Osteocyte (in vitro differentiated cells): ENCODE measurements at regions not wholly inside any gene's neighbourhood (a gene's known extent, or its start where the extent isn't known, plus 50 kb on each side); places are given as distances from the start of the nearest gene placed in this dataset.
A peak's percentile ranks its signal among the peaks of the same experiment; 100 is the strongest.
"Not testable (repeated sequence)": the region's sequence is repeated elsewhere in the genome, so short reads cannot be mapped to it uniquely, and the experiment has no call there.

Experiments used
- DNase-seq: peaks from one replicate; pipeline ENCODE4 v3.0.0; 2021; ENCODE audit warnings: mixed read lengths; ENCODE audit not compliant: unreplicated experiment; ENCODE audit errors: extremely low spot score
- H3K27ac Mint-ChIP-seq: one replicate; pipeline ENCODE4 v1.8.0; 2021; ENCODE audit warnings: mild to moderate bottlenecking, mixed read lengths; ENCODE audit not compliant: unreplicated experiment
- H3K27me3 Mint-ChIP-seq: one replicate; pipeline ENCODE4 v1.8.0; 2021; ENCODE audit warnings: mixed read lengths; ENCODE audit not compliant: unreplicated experiment
- H3K36me3 Mint-ChIP-seq: one replicate; pipeline ENCODE4 v1.8.0; 2021; ENCODE audit warnings: mixed read lengths; ENCODE audit not compliant: unreplicated experiment
- H3K4me1 Mint-ChIP-seq: one replicate; pipeline ENCODE4 v1.8.0; 2021; ENCODE audit warnings: mixed read lengths; ENCODE audit not compliant: unreplicated experiment
- H3K4me3 Mint-ChIP-seq: one replicate; pipeline ENCODE4 v1.8.0; 2021; ENCODE audit warnings: mild to moderate bottlenecking, moderate library complexity, mixed read lengths; ENCODE audit not compliant: unreplicated experiment
- H3K9me3 Mint-ChIP-seq: one replicate; pipeline ENCODE4 v1.8.0; 2021; ENCODE audit warnings: mixed read lengths; ENCODE audit not compliant: unreplicated experiment
- TF ChIP-seq, protein P1 (sequence below): fragments of 200-600 bp; sonication (generic); IDR thresholded peaks from 2 replicates; pipeline ENCODE4 v1.5.0; 2021; ENCODE audit warnings: antibody characterized with exemption, mild to moderate bottlenecking, moderate library complexity

DNA sequence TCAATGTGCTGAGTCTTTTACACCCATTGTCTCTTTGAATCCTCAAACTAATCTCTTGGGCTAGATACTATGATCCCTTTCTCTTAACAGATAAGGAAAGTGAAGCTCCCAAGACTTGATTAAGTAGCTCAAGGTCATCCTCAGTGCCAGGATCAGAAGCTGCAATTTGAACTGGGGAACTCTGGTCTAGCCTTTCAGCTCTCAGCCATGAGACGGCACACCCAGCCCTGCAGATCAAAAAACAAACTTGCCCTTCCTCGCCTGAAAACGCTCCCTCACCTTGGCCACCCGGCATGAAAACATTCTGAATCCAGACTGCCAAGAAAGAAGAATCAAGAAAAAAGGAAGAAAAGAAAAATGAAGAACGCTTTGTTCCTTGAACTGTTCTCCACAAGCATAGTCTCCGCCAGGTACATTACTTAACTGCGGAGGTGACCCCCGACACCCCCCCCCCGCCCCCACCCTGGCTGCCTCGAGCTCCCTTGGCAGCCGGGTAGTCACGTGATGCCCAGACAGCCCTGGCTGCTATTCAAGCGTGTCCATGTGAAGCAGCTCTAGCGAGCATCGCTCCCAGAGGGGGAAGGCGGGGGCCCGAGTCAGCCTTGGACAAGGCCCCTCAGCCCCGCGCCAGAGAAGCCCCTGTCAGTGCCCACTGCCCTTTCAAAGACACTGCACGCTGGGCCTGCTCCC lies 451.2 kb downstream of the MIAT start:
- no peaks in the 10 kb centered on the region for H3K27me3 Mint-ChIP-seq
- H3K27ac Mint-ChIP-seq: peak overlapping the region; percentile 76
- no peak for DNase-seq

DNA sequence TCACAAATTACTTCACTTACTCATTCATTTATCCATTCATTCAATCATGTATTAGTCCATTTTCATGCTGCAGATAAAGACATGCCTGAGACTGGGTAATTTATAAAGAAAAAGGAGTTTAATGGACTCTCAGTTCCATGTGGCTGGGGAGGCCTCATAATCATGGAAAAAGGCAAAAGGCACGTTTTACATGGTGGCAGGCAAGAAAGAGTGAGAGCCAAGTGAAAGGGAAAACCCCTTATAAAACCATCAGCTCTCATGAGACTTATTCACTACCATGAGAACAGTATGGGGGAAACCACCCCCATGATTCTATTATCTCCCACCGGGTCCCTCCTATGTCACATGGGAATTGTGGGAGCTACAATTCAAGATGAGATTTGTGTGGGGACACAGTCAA lies 452.0 kb downstream of the MIAT start:
- H3K36me3 Mint-ChIP-seq, H3K4me3 Mint-ChIP-seq, H3K9me3 Mint-ChIP-seq, DNase-seq, H3K27me3 Mint-ChIP-seq: not testable (repeated sequence)
- Mint-ChIP-seq H3K27ac (peak overlapping the region; percentile 32), H3K4me1 (peaks cover 89% of the 10 kb centered on the region)

More for the DNA sequence above, 451.2 kb downstream of the MIAT start:
- Mint-ChIP-seq H3K9me3 (no peaks in the 10 kb centered on the region), H3K36me3 (no peaks in the 10 kb centered on the region), H3K4me3 (no peak overlapping the region), H3K4me1 (peaks cover 95% of the 10 kb centered on the region)
- TF ChIP-seq, protein P1, sequence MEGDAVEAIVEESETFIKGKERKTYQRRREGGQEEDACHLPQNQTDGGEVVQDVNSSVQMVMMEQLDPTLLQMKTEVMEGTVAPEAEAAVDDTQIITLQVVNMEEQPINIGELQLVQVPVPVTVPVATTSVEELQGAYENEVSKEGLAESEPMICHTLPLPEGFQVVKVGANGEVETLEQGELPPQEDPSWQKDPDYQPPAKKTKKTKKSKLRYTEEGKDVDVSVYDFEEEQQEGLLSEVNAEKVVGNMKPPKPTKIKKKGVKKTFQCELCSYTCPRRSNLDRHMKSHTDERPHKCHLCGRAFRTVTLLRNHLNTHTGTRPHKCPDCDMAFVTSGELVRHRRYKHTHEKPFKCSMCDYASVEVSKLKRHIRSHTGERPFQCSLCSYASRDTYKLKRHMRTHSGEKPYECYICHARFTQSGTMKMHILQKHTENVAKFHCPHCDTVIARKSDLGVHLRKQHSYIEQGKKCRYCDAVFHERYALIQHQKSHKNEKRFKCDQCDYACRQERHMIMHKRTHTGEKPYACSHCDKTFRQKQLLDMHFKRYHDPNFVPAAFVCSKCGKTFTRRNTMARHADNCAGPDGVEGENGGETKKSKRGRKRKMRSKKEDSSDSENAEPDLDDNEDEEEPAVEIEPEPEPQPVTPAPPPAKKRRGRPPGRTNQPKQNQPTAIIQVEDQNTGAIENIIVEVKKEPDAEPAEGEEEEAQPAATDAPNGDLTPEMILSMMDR: no peak

DNA sequence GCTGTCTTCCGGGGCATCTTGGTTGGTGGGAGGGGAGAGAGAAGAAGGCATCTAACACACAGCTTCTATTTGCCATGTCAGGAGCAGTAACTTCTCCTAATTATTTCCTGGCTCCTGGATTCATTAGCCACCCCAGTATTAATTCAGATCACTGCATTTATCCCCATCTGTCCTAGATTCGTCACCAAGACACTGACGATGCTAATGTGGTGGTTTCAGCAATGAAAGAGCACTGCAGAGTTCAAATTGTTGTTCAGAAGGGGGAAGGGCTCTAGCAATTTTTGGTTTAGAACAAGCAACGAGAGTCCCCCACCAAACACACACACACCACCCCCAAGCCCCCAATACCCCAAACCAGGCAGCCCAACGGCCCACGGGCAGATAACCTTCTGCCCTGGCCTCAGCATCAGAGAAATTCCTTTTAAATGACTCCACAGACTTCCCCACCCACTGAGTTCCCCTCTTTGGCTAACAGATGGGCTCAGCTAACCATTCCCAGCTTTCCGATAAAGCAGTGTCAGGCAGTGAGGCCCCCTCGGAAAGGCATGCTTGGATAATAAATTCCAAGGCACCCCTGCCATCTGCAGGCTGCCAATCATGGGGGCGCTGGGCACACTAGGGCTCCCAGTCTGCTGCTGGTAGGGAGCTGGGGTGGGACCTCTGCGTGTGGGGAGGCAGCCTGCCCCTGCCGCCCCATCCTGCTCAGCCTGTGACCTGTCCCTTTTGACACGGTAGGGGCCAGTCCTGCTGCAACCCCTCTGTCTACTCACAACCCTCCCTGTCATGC lies 453.5 kb downstream of the MIAT start:
- H3K27ac Mint-ChIP-seq: peak overlapping the region; percentile 90
- no peaks in the 10 kb centered on the region for H3K9me3 Mint-ChIP-seq
- peak overlapping the region; percentile 4 for H3K4me3 Mint-ChIP-seq
- no peaks in the 10 kb centered on the region for H3K36me3 Mint-ChIP-seq
- no peaks in the 10 kb centered on the region for H3K27me3 Mint-ChIP-seq
- TF ChIP-seq, protein P1: no peak
- H3K4me1 Mint-ChIP-seq: peaks cover 86% of the 10 kb centered on the region
- DNase-seq: no peak

DNA sequence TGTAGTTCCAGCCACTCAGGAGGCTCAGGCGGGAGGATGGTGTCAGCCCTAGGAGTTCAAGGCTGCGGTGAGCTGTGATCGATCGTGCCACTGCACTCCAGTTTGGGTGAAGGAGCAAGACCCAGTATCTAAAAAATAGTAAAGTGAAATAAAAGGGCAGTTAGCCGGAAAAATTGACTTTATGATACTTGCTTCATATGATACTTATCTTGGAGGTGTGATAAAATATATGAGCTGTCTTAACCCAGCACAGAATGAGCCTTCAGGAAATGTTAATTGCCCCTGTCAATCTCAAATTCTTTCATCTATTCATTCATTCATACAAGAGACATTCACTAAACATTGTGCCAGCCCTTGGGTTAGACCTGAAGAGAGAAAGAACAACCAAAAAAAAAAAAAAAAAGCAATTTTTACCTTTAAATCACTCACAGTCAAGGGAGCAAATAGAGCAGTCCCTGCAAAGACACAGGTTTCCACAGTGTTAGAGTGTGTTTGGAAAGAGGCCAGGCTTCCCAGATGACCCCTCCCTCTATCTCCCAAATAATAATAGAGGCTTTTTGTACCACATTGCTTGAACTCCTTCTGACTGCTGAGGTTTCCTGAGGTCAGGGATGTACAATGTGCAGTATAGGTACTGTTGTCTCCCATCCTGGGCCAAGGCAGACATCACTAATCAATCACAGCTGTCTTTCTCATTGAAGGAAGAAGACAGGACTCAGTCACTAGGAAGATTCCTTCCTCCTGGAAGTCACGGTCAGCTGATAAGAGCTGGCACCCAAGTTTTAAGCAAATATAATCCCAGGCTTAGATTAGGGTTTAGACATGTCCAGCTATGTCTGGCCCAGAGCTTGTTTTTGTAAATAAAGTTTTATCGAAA lies 454.6 kb downstream of the MIAT start:
- peaks cover 82% of the 10 kb centered on the region for H3K4me1 Mint-ChIP-seq
- no peak overlapping the region for H3K4me3 Mint-ChIP-seq

DNA sequence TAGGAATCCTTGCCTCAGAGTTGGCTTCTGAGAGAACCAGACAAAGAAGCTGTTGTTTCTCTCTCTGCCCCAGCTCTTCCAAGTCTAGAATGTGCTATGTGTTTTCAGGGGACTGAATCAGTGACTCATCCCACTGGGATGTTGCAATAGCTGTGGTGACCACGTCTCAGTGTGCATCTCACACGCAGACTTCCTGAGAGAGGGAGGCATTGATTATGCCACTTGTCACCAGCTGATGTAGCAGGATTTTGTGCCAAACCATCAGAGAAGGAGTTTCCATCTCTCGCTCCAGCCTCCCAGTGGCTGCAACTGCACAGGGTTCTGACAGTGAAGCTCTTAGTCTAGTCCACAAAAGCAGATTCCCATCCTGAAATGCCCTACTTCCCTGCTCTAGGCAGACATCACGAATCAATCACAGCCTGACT lies 455.8 kb downstream of the MIAT start:
- no peaks in the 10 kb centered on the region for H3K36me3 Mint-ChIP-seq
- H3K4me1 Mint-ChIP-seq: peaks cover 74% of the 10 kb centered on the region
- H3K4me3 Mint-ChIP-seq: no peak overlapping the region
- peak overlapping the region; percentile 90 for H3K27ac Mint-ChIP-seq
- peaks cover 7% of the 10 kb centered on the region for H3K9me3 Mint-ChIP-seq
- DNase-seq: no peak
- H3K27me3 Mint-ChIP-seq: no peaks in the 10 kb centered on the region
- TF ChIP-seq, protein P1: no peak

More for the DNA sequence above, 454.6 kb downstream of the MIAT start:
- Mint-ChIP-seq H3K36me3 (no peaks in the 10 kb centered on the region), H3K27ac (peak overlapping the region; percentile 90), H3K9me3 (no peaks in the 10 kb centered on the region), H3K27me3 (no peaks in the 10 kb centered on the region)
- TF ChIP-seq, protein P1: no peak
- no peak for DNase-seq
